C1 segment of cervical spinal cord (tissue), 14 donors: ENCODE measurements at regions not wholly inside any gene's neighbourhood (a gene's known extent, or its start where the extent isn't known, plus 50 kb on each side); places are given as distances from the start of the nearest gene placed in this dataset.
"Not testable (repeated sequence)": the region's sequence is repeated elsewhere in the genome, so short reads cannot be mapped to it uniquely, and the experiment has no call there.

Experiments used
- DNase-seq, 14 donors: peaks; one replicate each; lab custom pipeline; 2025; lab: John Stamatoyannopoulos, UW

GRCh38 chr10:25713894-25714240 lies 220.2 kb upstream of the MYO3A start:
- DNase-seq, result no peak

- no peak for DNase-seq
Measured at GRCh38 chr10:25724241-25724640, 209.8 kb upstream of the MYO3A start.

- DNase-seq, result peak in 2 of 14 donors; percentile 3 to 26
Measured at GRCh38 chr10:25725917-25726716, 207.9 kb upstream of the MYO3A start.

DNA sequence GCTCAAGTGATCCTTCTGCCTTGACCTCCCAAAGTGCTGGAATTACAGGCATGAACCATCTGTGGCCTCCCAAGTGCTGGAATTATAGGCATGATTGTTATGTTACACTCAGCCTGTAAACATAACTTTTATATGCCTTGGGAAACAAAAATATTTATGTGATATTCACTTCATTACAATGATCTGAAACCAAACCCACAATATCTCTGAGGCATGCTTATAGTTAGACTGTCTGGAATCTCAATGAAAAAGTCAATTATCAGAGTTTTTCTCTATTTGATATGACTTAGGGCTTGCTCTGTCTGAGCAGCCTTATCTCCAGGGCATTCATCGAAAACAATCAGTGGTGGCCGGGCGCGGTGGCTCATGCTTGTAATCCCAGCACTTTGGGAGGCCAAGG lies 195.3 kb upstream of the MYO3A start:
- no peak for DNase-seq

DNA sequence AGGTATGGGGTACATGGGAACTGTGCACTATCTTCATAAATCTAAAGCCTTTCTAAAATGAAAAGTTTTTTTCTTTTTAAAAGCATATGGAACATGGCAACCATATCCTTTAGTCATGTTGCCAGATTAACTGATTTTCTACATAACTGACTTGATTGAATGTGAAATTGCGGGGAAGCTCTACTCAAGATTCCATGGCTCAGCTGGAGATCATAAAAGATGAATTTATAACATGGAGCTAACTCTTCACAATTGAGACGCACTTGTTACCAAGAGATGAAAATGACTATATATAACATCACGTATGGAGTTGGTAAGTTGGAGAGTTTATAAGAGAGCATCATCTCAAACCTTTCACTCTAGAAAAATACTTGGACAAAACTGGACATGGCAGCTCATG lies 190.2 kb upstream of the MYO3A start:
- DNase-seq, result no peak

- DNase-seq, result no peak
Measured at GRCh38 chr10:25744574-25744973, 189.5 kb upstream of the MYO3A start.

DNA sequence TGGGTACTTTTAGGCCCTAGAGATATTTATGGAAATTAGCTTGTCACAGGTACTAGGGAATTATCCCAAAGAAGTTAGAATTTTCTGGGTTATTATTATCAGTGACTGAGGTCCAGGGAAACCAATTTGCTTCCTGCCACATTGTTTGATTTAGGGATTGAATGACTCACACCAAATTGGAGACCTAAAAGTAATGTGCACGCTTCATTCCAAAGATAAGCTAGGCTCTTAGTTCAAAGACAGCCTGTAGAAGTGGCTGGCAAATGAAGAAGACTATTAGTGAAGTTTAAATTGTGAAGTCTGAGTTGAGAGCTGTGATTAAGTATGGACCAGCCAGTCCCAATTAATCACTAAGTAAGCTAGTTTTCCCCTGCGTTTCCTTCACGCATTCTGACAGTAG lies 188.1 kb upstream of the MYO3A start:
- no peak for DNase-seq

DNA sequence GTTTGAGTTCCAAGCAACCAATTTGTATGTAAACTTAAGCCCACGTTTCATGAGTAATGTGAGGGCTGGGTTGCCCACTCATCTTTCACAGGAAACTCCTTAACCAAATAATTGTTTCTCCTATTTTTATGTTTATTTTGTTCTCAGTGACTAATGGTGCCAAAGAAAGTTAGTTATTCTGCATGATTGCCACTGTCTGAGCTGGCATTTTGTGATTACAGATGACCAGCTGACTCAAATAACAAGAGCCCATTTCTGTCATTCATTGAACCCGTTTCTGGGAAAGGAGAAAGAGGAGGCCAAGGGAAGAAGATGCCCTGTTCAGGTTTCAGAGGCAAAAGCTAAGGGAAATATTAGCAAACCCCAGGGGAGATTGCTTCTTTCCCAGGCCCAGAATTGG lies 186.9 kb upstream of the MYO3A start:
- no peak for DNase-seq

GRCh38 chr10:25748509-25748908 lies 185.5 kb upstream of the MYO3A start:
- no peak for DNase-seq

GRCh38 chr10:25753776-25754175 lies 180.3 kb upstream of the MYO3A start:
- DNase-seq, result no peak

GRCh38 chr10:25755874-25756273 lies 178.2 kb upstream of the MYO3A start:
- not testable (repeated sequence) for DNase-seq

- DNase-seq, result no peak
Measured at GRCh38 chr10:25756784-25757183, 177.2 kb upstream of the MYO3A start.

DNA sequence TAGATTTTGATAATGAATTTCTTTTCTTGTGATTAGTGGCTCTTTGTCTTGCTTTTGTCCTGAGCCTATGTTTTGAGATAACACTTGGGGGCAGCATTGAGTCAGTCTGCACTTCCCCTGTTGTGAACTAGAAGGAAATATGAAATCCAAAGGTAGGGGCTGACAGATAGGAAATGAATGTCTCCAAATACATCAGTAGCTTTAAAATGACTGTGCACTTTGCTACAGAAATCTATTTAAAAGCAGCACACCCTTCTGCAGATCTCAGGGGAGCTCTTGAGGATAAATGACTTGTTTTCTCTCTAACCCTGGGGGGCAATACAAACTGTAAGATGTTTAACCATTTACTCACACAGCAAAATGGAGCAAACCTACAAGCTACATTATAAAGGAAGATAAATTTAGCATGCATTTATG lies 176.0 kb upstream of the MYO3A start:
- peak in 3 of 14 donors; percentile 0 to 1 (median 0) for DNase-seq

- no peak for DNase-seq
Measured at GRCh38 chr10:25758511-25758910, 175.5 kb upstream of the MYO3A start.

GRCh38 chr10:25761937-25762336 lies 172.1 kb upstream of the MYO3A start:
- DNase-seq, result no peak

DNA sequence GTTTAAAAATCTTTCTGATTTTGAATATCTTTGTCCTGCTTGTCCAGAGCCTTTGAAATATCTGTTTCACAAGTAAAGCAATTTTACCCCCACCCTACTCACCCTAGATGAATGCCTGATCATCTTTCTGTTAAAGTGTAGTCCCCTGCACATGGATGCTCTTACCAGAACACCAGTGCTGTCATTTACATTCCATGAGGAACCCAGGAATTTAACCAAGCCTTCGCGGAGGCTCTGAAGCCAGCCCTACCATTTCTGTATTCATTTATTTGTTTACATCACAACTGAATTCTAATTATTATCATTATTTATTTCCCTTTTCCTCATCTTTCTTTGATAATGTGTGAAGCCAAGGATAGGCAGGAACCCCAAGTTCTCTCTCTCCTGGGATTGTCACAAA lies 167.8 kb upstream of the MYO3A start:
- no peak for DNase-seq

- no peak for DNase-seq
Measured at GRCh38 chr10:25766687-25767221, 167.3 kb upstream of the MYO3A start.

DNA sequence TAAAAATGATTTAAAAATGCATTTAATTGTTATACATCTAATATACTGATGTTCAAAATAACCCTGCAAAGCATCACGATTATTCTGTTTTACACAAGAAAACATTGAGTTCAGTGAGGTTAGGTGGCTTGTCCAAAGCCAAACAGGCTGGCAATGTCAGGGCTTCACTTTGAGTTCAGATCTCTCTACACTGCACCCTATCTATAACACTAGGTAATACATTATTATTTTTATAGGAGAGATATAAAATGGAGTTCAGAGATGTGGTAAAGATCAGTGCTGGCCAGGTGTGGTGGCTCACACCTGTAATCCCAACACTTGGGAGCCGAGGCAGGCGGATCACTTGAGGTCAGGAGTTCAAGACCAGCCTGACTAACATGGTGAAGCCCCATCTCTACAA lies 165.9 kb upstream of the MYO3A start:
- DNase-seq, result no peak

GRCh38 chr10:25778646-25779045 lies 155.4 kb upstream of the MYO3A start:
- DNase-seq, result no peak

DNA sequence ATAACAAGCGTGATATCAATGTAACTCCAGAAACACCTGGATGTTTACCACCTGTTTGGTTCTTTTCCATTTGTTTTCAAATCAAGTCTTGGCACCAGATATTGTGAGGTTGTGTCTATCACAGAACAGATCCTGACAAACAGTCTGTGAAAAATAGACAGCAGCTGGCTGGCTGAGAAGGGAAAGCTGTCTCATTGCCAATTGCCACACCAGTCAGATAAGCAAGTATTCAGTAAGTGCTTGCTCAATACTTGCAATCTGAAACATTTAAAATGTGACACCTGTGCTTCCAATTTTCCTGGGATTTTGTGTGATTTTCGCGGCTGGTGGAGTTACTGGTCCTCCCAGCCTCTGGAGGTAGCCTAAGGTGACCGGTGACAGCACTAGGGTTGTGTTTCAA lies 147.9 kb upstream of the MYO3A start:
- no peak for DNase-seq

DNA sequence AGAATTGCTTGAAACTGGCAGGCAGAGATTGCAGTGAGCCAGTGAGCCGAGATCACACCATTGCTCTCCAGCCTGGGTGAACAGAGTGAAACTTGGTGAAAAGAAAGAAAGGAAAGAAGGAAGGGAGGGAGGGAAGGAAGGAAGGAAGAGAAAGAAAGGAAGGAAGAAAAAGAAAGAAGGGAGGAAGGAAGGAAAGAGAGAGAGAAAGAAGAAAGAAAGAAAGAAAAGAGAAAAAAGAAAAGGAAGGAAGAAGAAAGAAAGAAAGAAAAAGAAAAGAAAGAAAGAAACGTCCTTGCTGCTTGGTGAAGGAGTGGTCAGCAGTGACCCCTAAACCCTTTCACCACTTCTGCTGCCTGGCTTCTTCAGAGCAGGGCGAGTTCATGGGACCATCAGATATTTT lies 147.1 kb upstream of the MYO3A start:
- no peak for DNase-seq

GRCh38 chr10:25797888-25798429 lies 136.1 kb upstream of the MYO3A start:
- no peak for DNase-seq

DNA sequence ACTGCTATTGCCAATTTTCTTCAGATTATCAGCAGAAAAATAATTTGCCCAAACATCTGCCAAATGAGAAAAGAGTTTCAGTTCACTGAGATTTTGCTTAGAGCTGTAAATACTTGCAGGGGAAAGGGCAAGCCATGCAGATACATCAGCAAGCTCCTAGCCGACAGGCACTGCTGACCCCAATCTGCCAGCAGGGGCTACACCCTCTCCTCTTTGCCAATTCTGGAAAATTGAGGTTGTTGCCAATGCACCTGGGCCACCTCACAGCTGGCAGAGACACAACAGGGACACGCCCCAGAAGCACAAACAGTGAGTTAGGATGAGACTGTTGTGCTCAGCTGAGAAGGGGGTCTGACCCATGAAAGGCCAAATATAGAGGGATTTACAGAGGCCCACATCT lies 129.5 kb upstream of the MYO3A start:
- no peak for DNase-seq
